Lung (tissue), 11 donors: ENCODE measurements at regions not wholly inside any gene's neighbourhood (a gene's known extent, or its start where the extent isn't known, plus 50 kb on each side); places are given as distances from the start of the nearest gene placed in this dataset.

Source experiments
- ATAC-seq: fragments of 200-7000 bp; cut with Tn5 transposase; one replicate; pipeline ENCODE4 v1.9.1; 2020; ENCODE audit warnings: moderate number of reproducible peaks; ENCODE audit not compliant: insufficient read depth, low FRiP score
- DNase-seq, 3 donors: peaks; one replicate each; pipeline ENCODE4 v3.0.0-alpha.2; 2013 to 2017
- H3K27ac ChIP-seq, 2 donors: one replicate each; pipeline ENCODE4 v1.5.1; 2013; ENCODE audit warnings: mild to moderate bottlenecking in 2 of 2, moderate library complexity in 2 of 2, control low read depth in 1 of 2, inconsistent platforms in 1 of 2, low read depth in 1 of 2, low read length in 1 of 2
- H3K27me3 ChIP-seq, 3 donors: one replicate each; pipeline ENCODE4 v1.5.1; 2013; ENCODE audit warnings: low read length in 2 of 3; ENCODE audit not compliant: control insufficient read depth in 3 of 3, insufficient read depth in 3 of 3
- H3K36me3 ChIP-seq, 4 donors: one replicate each; pipeline ENCODE4 v1.5.1; 2013; ENCODE audit warnings: low read length in 4 of 4, mild to moderate bottlenecking in 1 of 4, moderate library complexity in 1 of 4; ENCODE audit not compliant: control insufficient read depth in 4 of 4, insufficient read depth in 4 of 4
- H3K4me1 ChIP-seq, 5 donors: one replicate each; pipeline ENCODE4 v1.5.1; 2013; ENCODE audit warnings: low read length in 5 of 5, mild to moderate bottlenecking in 2 of 5, moderate library complexity in 1 of 5; ENCODE audit not compliant: control insufficient read depth in 5 of 5, insufficient read depth in 5 of 5
- H3K4me3 ChIP-seq: one replicate; pipeline ENCODE4 v1.5.1; 2013; ENCODE audit warnings: mild to moderate bottlenecking, control low read depth, moderate library complexity
- H3K9ac ChIP-seq, 2 donors: one replicate each; pipeline ENCODE4 v1.5.1; 2013; ENCODE audit warnings: low read length in 2 of 2, control low read depth in 1 of 2; ENCODE audit not compliant: insufficient read depth in 1 of 2
- H3K9me3 ChIP-seq, 4 donors: one replicate each; pipeline ENCODE4 v1.5.1; 2013; ENCODE audit warnings: low read length in 3 of 4, mild to moderate bottlenecking in 1 of 4, moderate library complexity in 1 of 4; ENCODE audit not compliant: control insufficient read depth in 4 of 4, insufficient read depth in 3 of 4
- CTCF ChIP-seq: IDR thresholded peaks from 2 replicates; pipeline ENCODE4 v1.5.1; 2012; ENCODE audit warnings: mild to moderate bottlenecking; ENCODE audit errors: control extremely low read depth, extremely low read depth
- WGBS, 2 donors: extraction: QIAGEN DNeasy Blood & Tissue Kit; methylation state at CpG; one replicate each; pipeline ENCODE4 v1.1.7; 2013; 5-methylcytosine and 5-hydroxymethylcytosine counted together
- donor health status: control.
- donor health status: control.
- donor health status: Bipolar disorder and iron deficiency.
- donor health status: healthy.
- donor health status: DM: yes; HTN: yes; CAD: no.

- Histone ChIP-seq H3K9ac (no peak overlapping the region), H3K9me3 (no peaks in the 10 kb centered on the region), H3K27me3 (peaks cover 0 to 4% (median 0%) of the 10 kb centered on the region in 3 donors), H3K4me1 (peaks cover 0 to 10% (median 0%) of the 10 kb centered on the region in 5 donors), H3K27ac (no peak overlapping the region), H3K4me3 (no peak overlapping the region), H3K36me3 (no peaks in the 10 kb centered on the region)
- DNase-seq (peak in 2 of 3 donors; percentile 25 to 37), ATAC-seq (no peak)
- TF ChIP-seq CTCF: no peak
- WGBS, 2 donors: 62 to 66% methylated on average over 8 of the region's 8 CpGs
Measured at GRCh38 chr5:133884569-133885311, 83.7 kb downstream of the C5orf15 start.

DNA sequence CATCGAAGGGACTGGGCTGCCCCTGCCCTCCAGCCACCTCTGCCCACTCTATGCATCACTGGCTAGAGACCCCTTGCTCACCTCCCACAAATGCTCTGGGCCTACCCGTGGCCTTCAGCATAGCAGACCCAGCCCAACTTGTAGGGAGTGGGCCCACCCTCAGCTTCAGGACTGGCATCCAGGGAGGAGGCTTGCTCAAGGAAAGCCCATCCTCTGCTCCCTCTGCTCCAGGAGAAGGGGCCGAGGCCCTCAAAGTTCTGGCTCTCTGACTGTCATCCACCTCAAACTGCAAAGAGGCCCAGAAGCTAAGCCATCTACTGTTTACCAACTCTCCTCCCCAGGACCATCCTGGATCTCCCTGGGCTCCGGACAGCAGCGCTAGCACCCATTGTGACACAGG lies 84.5 kb downstream of the C5orf15 start:
- no peak overlapping the region for H3K9ac ChIP-seq
- peaks cover 0 to 4% (median 0%) of the 10 kb centered on the region in 3 donors for H3K27me3 ChIP-seq
- H3K36me3 ChIP-seq: no peaks in the 10 kb centered on the region
- no peak overlapping the region for H3K4me3 ChIP-seq
- H3K4me1 ChIP-seq: peaks cover 0 to 10% (median 0%) of the 10 kb centered on the region in 5 donors
- no peaks in the 10 kb centered on the region for H3K9me3 ChIP-seq
- no peak for DNase-seq
- ATAC-seq: no peak
- WGBS, 2 donors: 91 to 96% methylated on average over 5 of the region's 5 CpGs
- no peak for TF ChIP-seq CTCF
- H3K27ac ChIP-seq: no peak overlapping the region

DNA sequence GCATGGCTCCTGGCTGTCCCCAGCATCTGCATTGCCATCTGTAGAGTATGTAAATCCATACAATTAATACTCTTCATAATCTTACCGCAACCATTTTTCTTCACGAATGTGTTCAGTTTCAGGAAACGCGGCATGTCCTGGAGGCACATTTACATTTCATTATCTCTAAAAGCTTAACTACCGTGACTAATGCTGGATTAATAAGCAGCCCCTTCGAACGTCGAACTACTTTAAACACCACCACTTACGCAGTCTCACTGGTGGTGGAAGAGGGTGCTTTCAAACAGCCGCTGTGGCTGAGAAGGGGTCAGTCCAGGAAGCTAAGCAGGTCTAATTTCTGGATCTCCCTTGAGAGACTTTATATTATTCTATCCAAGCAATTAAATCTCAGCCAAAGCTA lies 85.6 kb downstream of the C5orf15 start:
- no peak for DNase-seq
- H3K36me3 ChIP-seq: no peaks in the 10 kb centered on the region
- TF ChIP-seq CTCF: no peak
- peaks cover 0 to 10% (median 0%) of the 10 kb centered on the region in 5 donors for H3K4me1 ChIP-seq
- H3K27me3 ChIP-seq: peaks cover 0 to 4% (median 0%) of the 10 kb centered on the region in 3 donors
- no peaks in the 10 kb centered on the region for H3K9me3 ChIP-seq
- H3K9ac ChIP-seq: no peak overlapping the region
- no peak for ATAC-seq
- H3K4me3 ChIP-seq: no peak overlapping the region
- 79 to 84% methylated on average over 10 of the region's 10 CpGs for WGBS, 2 donors
- no peak overlapping the region for H3K27ac ChIP-seq

GRCh38 chr5:133882389-133882695 lies 86.1 kb downstream of the C5orf15 start:
- no peak for ATAC-seq
- no peak for TF ChIP-seq CTCF
- H3K27me3 ChIP-seq: peaks cover 0 to 4% (median 0%) of the 10 kb centered on the region in 3 donors
- H3K36me3 ChIP-seq: no peaks in the 10 kb centered on the region
- no peak for DNase-seq
- no peak overlapping the region for H3K9ac ChIP-seq
- H3K4me1 ChIP-seq: peaks cover 0 to 10% (median 0%) of the 10 kb centered on the region in 5 donors
- 88 to 93% methylated on average over 6 of the region's 6 CpGs for WGBS, 2 donors
- no peak overlapping the region for H3K4me3 ChIP-seq
- no peaks in the 10 kb centered on the region for H3K9me3 ChIP-seq
- no peak overlapping the region for H3K27ac ChIP-seq
